SK-N-SH treated with all-trans-retinoic acid at 6 μM for 48 hours (cell line): ENCODE measurements at regions not wholly inside any gene's neighbourhood (a gene's known extent, or its start where the extent isn't known, plus 50 kb on each side); places are given as distances from the start of the nearest gene placed in this dataset.

Source experiments
- ATAC-seq: fragments of 200-7000 bp; cut with Tn5 transposase; 3 replicates; pipeline ENCODE4 v1.9.1; 2020; ENCODE audit warnings: mild to moderate bottlenecking, moderate library complexity
- ARNTL ChIP-seq: fragments of 450-650 bp; formaldehyde crosslinking; IDR thresholded peaks from 2 replicates; pipeline ENCODE4 v1.5.0; 2020; ENCODE audit warnings: low read depth, mild to moderate bottlenecking, moderate library complexity, borderline replicate concordance
- BACH2 ChIP-seq: fragments of 250-450 bp; sonication (Bioruptor Pico); IDR thresholded peaks from 2 replicates; pipeline ENCODE4 v1.9.0; 2021; ENCODE audit warnings: mild to moderate bottlenecking, borderline replicate concordance
- CREB5 ChIP-seq: fragments of 250-450 bp; sonication (Bioruptor Pico); IDR thresholded peaks from 2 replicates; pipeline ENCODE4 v1.5.1; 2020; ENCODE audit warnings: low read depth, mild to moderate bottlenecking, moderate library complexity
- CSDC2 ChIP-seq: fragments of 250-450 bp; sonication (Bioruptor Pico); IDR thresholded peaks from 2 replicates; pipeline ENCODE4 v1.5.0; 2020; ENCODE audit warnings: mild to moderate bottlenecking, moderate library complexity
- CSRNP3 ChIP-seq: fragments of 250-450 bp; sonication (Bioruptor Pico); IDR thresholded peaks from 2 replicates; pipeline ENCODE4 v1.5.1; 2021; ENCODE audit warnings: mild to moderate bottlenecking, moderate library complexity
- ESRRG ChIP-seq: fragments of 250-450 bp; sonication (Bioruptor Pico); IDR thresholded peaks from 2 replicates; pipeline ENCODE4 v1.6.1; 2021; ENCODE audit warnings: mild to moderate bottlenecking
- GLIS3 ChIP-seq: fragments of 250-450 bp; sonication (Bioruptor Pico); IDR thresholded peaks from 2 replicates; pipeline ENCODE4 v1.5.0; 2020; ENCODE audit warnings: mild to moderate bottlenecking, moderate library complexity
- ISL1 ChIP-seq: fragments of 250-450 bp; sonication (Bioruptor Pico); IDR thresholded peaks from 2 replicates; pipeline ENCODE4 v2.1.2; 2022; ENCODE audit warnings: mild to moderate bottlenecking, moderate library complexity
- OSR1 ChIP-seq: fragments of 250-450 bp; sonication (Bioruptor Pico); IDR thresholded peaks from 2 replicates; pipeline ENCODE4 v1.8.0; 2022; ENCODE audit warnings: moderate library complexity, mild to moderate bottlenecking, inconsistent platforms
- POU6F1 ChIP-seq: fragments of 250-450 bp; sonication (Bioruptor Pico); IDR thresholded peaks from 2 replicates; pipeline ENCODE4 v1.8.0; 2021; ENCODE audit warnings: low read depth, mild to moderate bottlenecking, moderate library complexity, borderline replicate concordance
- PPARA ChIP-seq: fragments of 250-450 bp; sonication (Bioruptor Pico); IDR thresholded peaks from 2 replicates; pipeline ENCODE4 v1.5.0; 2020; ENCODE audit warnings: mild to moderate bottlenecking, borderline replicate concordance
- RARB ChIP-seq: fragments of 250-450 bp; sonication (Bioruptor Pico); IDR thresholded peaks from 2 replicates; pipeline ENCODE4 v1.8.0; 2021; ENCODE audit warnings: mild to moderate bottlenecking, moderate library complexity
- SNAI2 ChIP-seq: fragments of 250-450 bp; sonication (Bioruptor Pico); IDR thresholded peaks from 2 replicates; pipeline ENCODE4 v1.5.0; 2020; ENCODE audit warnings: mild to moderate bottlenecking, moderate library complexity
- TCF4 ChIP-seq: fragments of 250-450 bp; sonication (Bioruptor Pico); IDR thresholded peaks from 2 replicates; pipeline ENCODE4 v1.8.0; 2021; ENCODE audit warnings: mild to moderate bottlenecking, moderate library complexity, borderline replicate concordance
- TOX ChIP-seq: fragments of 250-450 bp; sonication (Bioruptor Pico); IDR thresholded peaks from 2 replicates; pipeline ENCODE4 v1.8.0; 2021; ENCODE audit warnings: mild to moderate bottlenecking, moderate library complexity, borderline replicate concordance
- ZC3H10 ChIP-seq: fragments of 250-450 bp; sonication (Bioruptor Pico); IDR thresholded peaks from 2 replicates; pipeline ENCODE4 v1.5.1; 2021; ENCODE audit warnings: mild to moderate bottlenecking, moderate library complexity
- ZFP3 ChIP-seq: fragments of 250-450 bp; sonication (Bioruptor Pico); IDR thresholded peaks from 2 replicates; pipeline ENCODE4 v1.5.0; 2020; ENCODE audit warnings: mild to moderate bottlenecking, moderate library complexity
- ZNF70 ChIP-seq: fragments of 450-650 bp; formaldehyde crosslinking; IDR thresholded peaks from 2 replicates; pipeline ENCODE4 v1.5.0; 2020; ENCODE audit warnings: mild to moderate bottlenecking, moderate library complexity
- ZNF8 ChIP-seq: fragments of 450-650 bp; formaldehyde crosslinking; IDR thresholded peaks from 2 replicates; pipeline ENCODE4 v1.5.0; 2020; ENCODE audit warnings: mild to moderate bottlenecking, moderate library complexity
- TF ChIP-seq, protein P1 (sequence below): fragments of 250-450 bp; sonication (Bioruptor Pico); IDR thresholded peaks from 2 replicates; pipeline ENCODE4 v1.8.0; 2020; ENCODE audit warnings: mild to moderate bottlenecking, moderate library complexity, borderline replicate concordance

GRCh38 chr4:123856689-123857545 lies 460.3 kb downstream of the SPRY1 start:
- ATAC-seq, result peak; percentile 85
- 0 out of 2 replicates have a peak, but pooled peaks have one; percentile 58 for TF ChIP-seq ZFP3 (CRISPR knock-in tag)
- 0 out of 2 replicates have a peak, but pooled peaks have one; percentile 67 for TF ChIP-seq CSDC2 (CRISPR knock-in tag)
- 0 out of 2 replicates have a peak, but pooled peaks have one; percentile 40 for TF ChIP-seq SNAI2 (CRISPR knock-in tag)
- 0 out of 2 replicates have a peak, but pooled peaks have one; percentile 11 for TF ChIP-seq TCF4
- no peak for TF ChIP-seq OSR1 (CRISPR knock-in tag)

GRCh38 chr4:123858465-123858864 lies 461.9 kb downstream of the SPRY1 start:
- TF ChIP-seq CSRNP3 (CRISPR knock-in tag), result no peak
- TF ChIP-seq RARB, result no peak
- no peak for TF ChIP-seq TOX (CRISPR knock-in tag)
- no peak for TF ChIP-seq ARNTL (CRISPR knock-in tag)
- no peak for TF ChIP-seq GLIS3 (CRISPR knock-in tag)
- no peak for TF ChIP-seq ISL1 (CRISPR knock-in tag)
- TF ChIP-seq, protein P1, sequence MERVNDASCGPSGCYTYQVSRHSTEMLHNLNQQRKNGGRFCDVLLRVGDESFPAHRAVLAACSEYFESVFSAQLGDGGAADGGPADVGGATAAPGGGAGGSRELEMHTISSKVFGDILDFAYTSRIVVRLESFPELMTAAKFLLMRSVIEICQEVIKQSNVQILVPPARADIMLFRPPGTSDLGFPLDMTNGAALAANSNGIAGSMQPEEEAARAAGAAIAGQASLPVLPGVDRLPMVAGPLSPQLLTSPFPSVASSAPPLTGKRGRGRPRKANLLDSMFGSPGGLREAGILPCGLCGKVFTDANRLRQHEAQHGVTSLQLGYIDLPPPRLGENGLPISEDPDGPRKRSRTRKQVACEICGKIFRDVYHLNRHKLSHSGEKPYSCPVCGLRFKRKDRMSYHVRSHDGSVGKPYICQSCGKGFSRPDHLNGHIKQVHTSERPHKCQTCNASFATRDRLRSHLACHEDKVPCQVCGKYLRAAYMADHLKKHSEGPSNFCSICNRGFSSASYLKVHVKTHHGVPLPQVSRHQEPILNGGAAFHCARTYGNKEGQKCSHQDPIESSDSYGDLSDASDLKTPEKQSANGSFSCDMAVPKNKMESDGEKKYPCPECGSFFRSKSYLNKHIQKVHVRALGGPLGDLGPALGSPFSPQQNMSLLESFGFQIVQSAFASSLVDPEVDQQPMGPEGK (CRISPR knock-in tag), result no peak
- no peak for TF ChIP-seq PPARA (CRISPR knock-in tag)
- no peak for TF ChIP-seq POU6F1 (CRISPR knock-in tag)
- no peak for TF ChIP-seq ZC3H10
- no peak for TF ChIP-seq SNAI2 (CRISPR knock-in tag)
- TF ChIP-seq ZFP3 (CRISPR knock-in tag), result no peak
- no peak for TF ChIP-seq CREB5
- TF ChIP-seq OSR1 (CRISPR knock-in tag), result no peak
- no peak for TF ChIP-seq CSDC2 (CRISPR knock-in tag)
- TF ChIP-seq ZNF8 (CRISPR knock-in tag), result no peak
- no peak for TF ChIP-seq ESRRG (CRISPR knock-in tag)
- no peak for ATAC-seq

- no peak for ATAC-seq
- no peak for TF ChIP-seq CSRNP3 (CRISPR knock-in tag)
- TF ChIP-seq CSDC2 (CRISPR knock-in tag), result no peak
- TF ChIP-seq ESRRG (CRISPR knock-in tag), result no peak
- TF ChIP-seq ZNF70 (CRISPR knock-in tag), result no peak
- no peak for TF ChIP-seq TCF4
- TF ChIP-seq, protein P1 (CRISPR knock-in tag), result no peak
- no peak for TF ChIP-seq BACH2
- no peak for TF ChIP-seq ARNTL (CRISPR knock-in tag)
- no peak for TF ChIP-seq SNAI2 (CRISPR knock-in tag)
- TF ChIP-seq RARB, result no peak
These were observed 466.2 kb downstream of the SPRY1 start for GRCh38 chr4:123862812-123863211.
